GM12872 (cell line): ENCODE measurements at regions not wholly inside any gene's neighbourhood (a gene's known extent, or its start where the extent isn't known, plus 50 kb on each side); places are given as distances from the start of the nearest gene placed in this dataset.

ENCODE experiments used
- TF ChIP-seq, protein P1 (sequence below): IDR thresholded peaks from 3 replicates; pipeline ENCODE4 v1.5.1; 2011; ENCODE audit warnings: low read depth, mild to moderate bottlenecking, low read length, moderate library complexity; ENCODE audit not compliant: insufficient read depth

DNA sequence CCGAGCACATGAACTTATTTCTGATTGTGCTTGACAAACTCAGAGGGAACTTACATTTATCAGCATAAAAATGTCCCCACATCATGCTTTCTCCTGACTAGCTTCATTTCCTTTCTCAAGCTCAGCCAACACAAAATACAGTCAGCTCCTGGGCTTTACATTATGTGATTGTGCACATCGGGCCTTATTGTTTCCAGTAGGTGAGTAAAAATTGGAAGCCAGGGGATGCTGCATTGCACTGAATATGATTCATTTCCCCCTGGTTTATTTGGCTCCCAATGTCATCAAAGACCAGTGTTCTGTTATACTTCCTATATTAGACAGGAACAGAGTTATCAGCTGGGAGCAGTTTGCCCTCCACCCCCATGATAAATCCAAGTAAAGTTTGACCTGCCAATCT, 521.8 kb downstream of the RMST start:
- TF ChIP-seq, protein P1, sequence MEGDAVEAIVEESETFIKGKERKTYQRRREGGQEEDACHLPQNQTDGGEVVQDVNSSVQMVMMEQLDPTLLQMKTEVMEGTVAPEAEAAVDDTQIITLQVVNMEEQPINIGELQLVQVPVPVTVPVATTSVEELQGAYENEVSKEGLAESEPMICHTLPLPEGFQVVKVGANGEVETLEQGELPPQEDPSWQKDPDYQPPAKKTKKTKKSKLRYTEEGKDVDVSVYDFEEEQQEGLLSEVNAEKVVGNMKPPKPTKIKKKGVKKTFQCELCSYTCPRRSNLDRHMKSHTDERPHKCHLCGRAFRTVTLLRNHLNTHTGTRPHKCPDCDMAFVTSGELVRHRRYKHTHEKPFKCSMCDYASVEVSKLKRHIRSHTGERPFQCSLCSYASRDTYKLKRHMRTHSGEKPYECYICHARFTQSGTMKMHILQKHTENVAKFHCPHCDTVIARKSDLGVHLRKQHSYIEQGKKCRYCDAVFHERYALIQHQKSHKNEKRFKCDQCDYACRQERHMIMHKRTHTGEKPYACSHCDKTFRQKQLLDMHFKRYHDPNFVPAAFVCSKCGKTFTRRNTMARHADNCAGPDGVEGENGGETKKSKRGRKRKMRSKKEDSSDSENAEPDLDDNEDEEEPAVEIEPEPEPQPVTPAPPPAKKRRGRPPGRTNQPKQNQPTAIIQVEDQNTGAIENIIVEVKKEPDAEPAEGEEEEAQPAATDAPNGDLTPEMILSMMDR = no peak

DNA sequence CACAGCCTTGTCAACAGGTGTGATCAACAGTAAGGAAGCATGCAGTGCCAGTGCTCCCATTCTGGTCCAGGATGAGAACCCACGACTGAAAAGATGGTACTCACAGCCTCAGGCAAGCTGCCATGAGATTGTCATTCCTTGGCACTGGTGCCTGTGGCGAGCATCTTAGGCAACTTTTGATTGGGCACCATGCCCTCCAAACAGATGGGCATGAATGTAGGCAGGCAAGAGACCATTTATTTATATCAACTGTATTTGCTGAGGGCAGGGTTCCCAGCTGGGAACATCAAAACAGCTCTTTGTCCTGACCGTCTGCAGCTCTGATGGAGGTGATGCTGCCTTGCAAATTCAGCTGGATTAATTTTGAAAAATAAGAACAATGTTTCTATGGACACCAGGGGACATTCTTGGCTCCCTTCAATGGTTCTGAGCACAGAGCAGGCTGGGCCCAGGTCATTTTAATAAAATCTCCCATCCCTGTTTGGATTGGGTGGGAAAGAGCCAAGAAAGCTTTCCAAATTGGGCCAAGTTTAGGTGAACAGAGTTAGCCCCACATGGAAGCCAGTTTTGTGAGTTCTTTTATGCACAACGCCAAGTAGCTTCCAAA, 522.5 kb downstream of the RMST start:
- TF ChIP-seq, protein P1 = no peak

DNA sequence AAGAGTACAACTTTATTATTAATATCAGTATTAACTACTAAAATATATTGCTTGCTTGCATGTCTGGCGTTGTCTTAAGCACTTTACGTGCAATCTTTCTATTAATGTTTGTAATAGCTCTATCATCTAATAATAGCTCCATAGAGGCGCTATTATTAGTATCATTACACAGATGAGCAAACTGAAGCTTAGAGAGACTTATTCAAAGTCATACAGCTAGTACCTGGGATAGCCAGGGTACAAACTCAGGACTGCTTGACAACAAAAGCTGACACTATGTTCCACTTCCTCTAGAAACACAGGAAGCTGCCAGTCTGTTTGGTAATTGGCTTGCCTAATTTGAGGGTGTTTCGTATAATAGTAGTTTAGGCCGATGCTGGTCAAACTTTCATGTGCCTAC, 523.2 kb downstream of the RMST start:
- TF ChIP-seq, protein P1 = no peak

DNA sequence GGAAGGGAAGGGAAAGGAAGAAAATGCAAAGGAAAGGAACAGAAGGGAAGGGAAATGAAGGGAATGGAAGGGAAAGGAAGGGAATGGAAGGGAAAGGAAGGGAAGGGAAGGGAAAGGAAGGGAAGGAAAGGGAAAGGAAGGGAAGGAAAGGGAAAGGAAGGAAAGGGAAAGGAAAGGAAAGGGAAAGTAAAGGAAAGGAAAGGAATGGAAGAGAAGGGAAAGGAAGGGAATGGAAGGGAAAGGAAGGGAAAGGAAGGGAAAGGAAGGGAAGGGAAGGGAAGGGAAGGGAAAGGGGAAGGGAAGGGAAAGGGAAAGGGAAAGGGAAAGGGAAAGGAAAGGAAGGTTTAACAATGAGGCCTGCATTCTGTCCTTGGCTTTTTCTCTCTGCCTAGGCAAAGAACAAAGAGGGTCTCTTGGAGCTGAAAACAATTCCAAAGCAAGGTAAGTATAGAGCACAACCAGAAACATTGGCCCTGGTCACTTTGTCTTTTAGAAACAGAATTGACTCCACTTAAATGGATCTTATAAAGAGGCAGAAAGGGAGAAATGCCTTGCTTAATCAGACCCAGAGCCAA, 525.9 kb upstream of the TMPO start:
- TF ChIP-seq, protein P1 = no peak

DNA sequence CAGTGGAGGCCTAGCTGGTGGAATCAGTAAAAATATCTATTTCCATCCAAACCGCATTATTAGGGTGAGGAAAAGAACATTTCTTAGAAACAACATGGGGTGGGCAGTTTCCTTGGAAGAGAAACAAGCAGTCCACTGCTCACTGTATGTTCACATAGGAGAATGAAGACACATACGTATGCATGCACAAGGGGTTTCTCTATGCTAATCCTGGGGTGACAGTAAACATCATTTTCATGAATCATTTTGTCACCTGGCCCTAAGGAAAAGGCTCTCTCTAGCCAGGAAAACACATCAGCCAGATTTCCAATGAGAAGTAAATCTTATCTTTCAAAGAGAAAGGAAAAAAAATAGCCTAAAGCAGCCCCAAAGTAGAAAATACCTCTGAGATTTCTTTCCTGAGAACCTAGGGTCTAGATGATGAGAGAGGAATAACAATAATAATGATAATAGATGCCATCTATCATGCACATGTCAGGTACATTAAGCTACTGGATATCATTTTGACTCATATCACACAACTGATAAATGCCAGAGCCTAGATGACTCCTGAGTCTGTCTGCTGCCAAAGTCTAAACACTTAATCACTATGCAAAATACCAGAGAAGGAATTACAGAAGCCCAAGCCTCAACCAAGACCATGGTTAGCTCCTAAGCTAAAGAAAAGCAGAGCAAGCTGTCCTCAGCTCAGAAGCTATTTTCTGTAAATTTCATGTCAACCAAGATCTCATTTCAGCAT, 520.5 kb upstream of the TMPO start:
- TF ChIP-seq, protein P1 = no peak

DNA sequence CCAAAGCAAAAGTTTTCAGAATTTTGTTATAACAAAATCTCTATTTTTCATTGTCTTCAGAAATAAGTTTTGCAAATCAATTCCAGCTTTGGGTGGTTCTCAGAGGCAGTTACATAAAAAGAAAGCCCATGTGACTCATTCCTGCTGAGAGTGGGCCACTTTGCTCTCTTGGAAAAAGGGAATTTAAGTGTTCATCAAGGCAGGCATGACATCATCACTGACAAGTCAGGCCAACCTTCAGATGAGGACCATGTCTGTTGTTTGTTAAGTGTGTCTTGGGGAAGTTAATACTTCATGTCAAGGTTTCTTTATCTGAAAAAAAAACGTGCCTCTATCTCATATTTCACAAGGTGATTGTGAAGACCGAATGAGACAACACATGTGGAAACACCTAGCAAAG, 519.8 kb upstream of the TMPO start:
- TF ChIP-seq, protein P1 = no peak

DNA sequence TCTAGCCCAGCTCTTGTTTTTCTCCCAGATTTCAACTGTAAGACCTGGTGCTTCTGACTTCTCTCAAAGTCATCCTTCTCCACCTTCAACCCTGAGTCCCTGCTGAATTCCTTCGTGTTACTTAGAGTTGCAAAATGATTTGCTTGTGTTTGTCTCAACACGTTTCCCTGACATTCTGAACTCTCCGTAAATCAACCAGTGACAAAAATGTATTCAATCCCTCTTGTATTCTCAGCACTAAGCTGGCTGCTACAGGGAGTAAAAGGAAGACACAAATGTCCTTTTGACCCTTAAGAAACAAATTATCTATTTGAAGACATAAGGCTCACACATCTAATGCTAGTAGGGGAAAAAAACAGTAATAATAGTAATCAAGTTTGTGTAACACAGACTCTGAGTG, 514.0 kb upstream of the TMPO start:
- TF ChIP-seq, protein P1 = no peak
